GM12865 (cell line): ENCODE measurements at regions not wholly inside any gene's neighbourhood (a gene's known extent, or its start where the extent isn't known, plus 50 kb on each side); places are given as distances from the start of the nearest gene placed in this dataset.

Experiments
- DNase-seq: peaks from one replicate; pipeline ENCODE4 v3.0.0; 2010; ENCODE audit warnings: low read depth
- H3K4me3 ChIP-seq: 2 replicates; pipeline ENCODE4 v1.5.1; 2011; ENCODE audit warnings: mild to moderate bottlenecking, low read depth, low read length, control low read depth
- TF ChIP-seq, protein P1 (sequence below): IDR thresholded peaks from 2 replicates; pipeline ENCODE4 v1.5.1; 2011; ENCODE audit warnings: low read length, control low read depth, low read depth, inconsistent platforms; ENCODE audit not compliant: insufficient read depth; ENCODE audit errors: missing control alignments

- TF ChIP-seq, protein P1, sequence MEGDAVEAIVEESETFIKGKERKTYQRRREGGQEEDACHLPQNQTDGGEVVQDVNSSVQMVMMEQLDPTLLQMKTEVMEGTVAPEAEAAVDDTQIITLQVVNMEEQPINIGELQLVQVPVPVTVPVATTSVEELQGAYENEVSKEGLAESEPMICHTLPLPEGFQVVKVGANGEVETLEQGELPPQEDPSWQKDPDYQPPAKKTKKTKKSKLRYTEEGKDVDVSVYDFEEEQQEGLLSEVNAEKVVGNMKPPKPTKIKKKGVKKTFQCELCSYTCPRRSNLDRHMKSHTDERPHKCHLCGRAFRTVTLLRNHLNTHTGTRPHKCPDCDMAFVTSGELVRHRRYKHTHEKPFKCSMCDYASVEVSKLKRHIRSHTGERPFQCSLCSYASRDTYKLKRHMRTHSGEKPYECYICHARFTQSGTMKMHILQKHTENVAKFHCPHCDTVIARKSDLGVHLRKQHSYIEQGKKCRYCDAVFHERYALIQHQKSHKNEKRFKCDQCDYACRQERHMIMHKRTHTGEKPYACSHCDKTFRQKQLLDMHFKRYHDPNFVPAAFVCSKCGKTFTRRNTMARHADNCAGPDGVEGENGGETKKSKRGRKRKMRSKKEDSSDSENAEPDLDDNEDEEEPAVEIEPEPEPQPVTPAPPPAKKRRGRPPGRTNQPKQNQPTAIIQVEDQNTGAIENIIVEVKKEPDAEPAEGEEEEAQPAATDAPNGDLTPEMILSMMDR = no peak
- no peak for DNase-seq
- H3K4me3 ChIP-seq = no peak overlapping the region
These were observed 361.2 kb downstream of the MN1 start for GRCh38 chr22:27440304-27440865.

- no peak overlapping the region for H3K4me3 ChIP-seq
- TF ChIP-seq, protein P1 = no peak
- DNase-seq = no peak
These were observed 359.7 kb downstream of the MN1 start for GRCh38 chr22:27441706-27442475.

DNA sequence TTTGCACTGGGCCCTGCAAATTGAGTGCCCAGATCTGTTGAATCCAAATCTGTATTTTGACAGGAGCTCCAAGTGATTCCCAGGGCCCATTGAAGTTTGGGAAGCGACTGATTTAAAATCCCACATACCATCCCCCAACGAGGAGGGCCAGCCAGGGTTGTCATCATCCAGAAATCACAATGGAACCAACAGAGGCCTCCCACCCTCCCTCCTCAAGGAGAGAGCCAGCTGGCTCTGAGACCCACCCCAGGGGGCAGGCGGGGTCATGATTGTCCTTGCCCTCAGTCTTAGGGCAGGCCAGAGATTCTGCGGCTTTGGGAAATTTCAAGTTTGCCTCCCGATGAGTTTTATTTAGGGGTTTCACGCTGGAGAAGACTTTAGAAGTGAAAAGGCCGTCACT is 358.2 kb downstream of the MN1 start:
- TF ChIP-seq, protein P1 = no peak
- DNase-seq = no peak
- H3K4me3 ChIP-seq = no peak overlapping the region

DNA sequence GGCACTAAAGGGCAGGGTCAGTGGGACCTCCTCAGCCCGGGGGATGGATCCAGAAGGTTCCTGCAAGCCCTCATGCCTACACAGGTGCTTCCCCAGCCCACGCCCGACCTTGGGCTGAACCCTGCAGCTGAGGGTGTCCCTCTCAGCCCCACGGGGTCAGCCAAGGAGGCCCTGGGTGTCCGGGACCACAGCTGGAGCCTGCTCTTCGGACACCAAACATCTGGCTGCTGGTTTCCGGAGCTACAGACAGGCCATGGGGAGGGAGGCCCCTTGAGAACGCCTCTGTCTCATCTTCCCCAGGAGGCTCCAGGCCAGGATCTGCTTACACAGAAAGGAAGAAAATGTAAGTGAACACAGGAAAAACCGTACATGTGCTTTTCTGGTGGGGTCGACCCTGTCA is 355.7 kb downstream of the MN1 start:
- TF ChIP-seq, protein P1 = no peak
- no peak for DNase-seq

GRCh38 chr22:27447289-27447688 is 354.3 kb downstream of the MN1 start:
- TF ChIP-seq, protein P1 = no peak
- DNase-seq = no peak
- H3K4me3 ChIP-seq = no peak overlapping the region

More for the DNA sequence above, 355.7 kb downstream of the MN1 start:
- no peak overlapping the region for H3K4me3 ChIP-seq

GRCh38 chr22:27450448-27450847 is 351.1 kb downstream of the MN1 start:
- DNase-seq = no peak
- H3K4me3 ChIP-seq = no peak overlapping the region
- TF ChIP-seq, protein P1 = no peak
